ENCODE measurements at regions not wholly inside any gene's neighbourhood (a gene's known extent, or its start where the extent isn't known, plus 50 kb on each side); places are given as distances from the start of the nearest gene placed in this dataset.
A peak's percentile ranks its signal among the peaks of the same experiment; 100 is the strongest.
"Not testable (repeated sequence)": the region's sequence is repeated elsewhere in the genome, so short reads cannot be mapped to it uniquely, and the experiment has no call there.

DNA sequence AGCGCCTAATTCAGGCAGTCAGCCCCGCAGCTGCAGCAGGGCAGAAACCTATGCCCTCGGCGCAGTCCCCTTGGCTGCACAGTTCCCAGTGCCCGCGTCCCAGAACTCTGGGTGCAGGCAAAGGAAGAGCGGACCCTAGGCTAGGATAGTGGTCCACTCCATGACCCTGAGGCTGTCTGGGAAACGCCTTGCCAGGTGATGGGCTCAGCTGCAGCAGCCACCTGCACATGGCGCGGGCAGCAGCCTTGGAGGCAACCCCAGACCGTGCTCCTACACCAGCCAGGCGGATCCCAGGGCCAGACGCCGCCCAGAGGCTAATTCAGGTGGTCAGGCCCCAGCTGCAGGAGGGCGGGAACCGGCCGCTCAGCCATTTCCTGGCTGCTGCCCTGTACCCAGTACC, 83.0 kb downstream of the POTEC start:
- BruUV-seq (replicated peaks); H3K79me2 ChIP-seq (ENCODE audit: insufficient read depth, low read length); H3K27me3 ChIP-seq (ENCODE audit: control insufficient read depth in 1 of 2, insufficient read depth in 2 of 2, low read length in 2 of 2); H3K4me3 ChIP-seq (replicated peaks in 1 of 3; ENCODE audit: insufficient read depth in 1 of 3, low read depth in 2 of 3, low read length in 3 of 3); FAIRE-seq; H2AFZ ChIP-seq (ENCODE audit: low read length); POLR2A ChIA-PET; H3K9ac ChIP-seq (ENCODE audit: insufficient read depth, low read depth, low read length); H3K27ac ChIP-seq (ENCODE audit: extremely low read length, insufficient read depth, low read length); intact Hi-C loops (cut with micrococcal nuclease; ENCODE audit: unreplicated experiment); H3K36me3 ChIP-seq (replicated peaks in 1 of 2; ENCODE audit: control insufficient read depth in 1 of 2, insufficient read depth in 2 of 2, low read length in 2 of 2); H3K9me3 ChIP-seq (ENCODE audit: low read length); ATAC-seq; DNase-seq (ENCODE audit: low spot score); H4K20me1 ChIP-seq (ENCODE audit: insufficient read depth, low read length); H3K4me2 ChIP-seq (ENCODE audit: low read depth, low read length); in situ Hi-C loops (cut with HindIII; ENCODE audit: extremely low pct_ligation_motif_present, low pct_unique_long_range_greater_than_20kb); H3K4me1 ChIP-seq (ENCODE audit: insufficient read depth, low read length); CTCF ChIA-PET (ENCODE audit: low intra/inter-chr PET ratio, low total read pairs): not testable (repeated sequence)
- WGBS (ENCODE audit: low lambda C conversion rate) = no CpG with 5 or more reads among the region's 17 CpGs

DNA sequence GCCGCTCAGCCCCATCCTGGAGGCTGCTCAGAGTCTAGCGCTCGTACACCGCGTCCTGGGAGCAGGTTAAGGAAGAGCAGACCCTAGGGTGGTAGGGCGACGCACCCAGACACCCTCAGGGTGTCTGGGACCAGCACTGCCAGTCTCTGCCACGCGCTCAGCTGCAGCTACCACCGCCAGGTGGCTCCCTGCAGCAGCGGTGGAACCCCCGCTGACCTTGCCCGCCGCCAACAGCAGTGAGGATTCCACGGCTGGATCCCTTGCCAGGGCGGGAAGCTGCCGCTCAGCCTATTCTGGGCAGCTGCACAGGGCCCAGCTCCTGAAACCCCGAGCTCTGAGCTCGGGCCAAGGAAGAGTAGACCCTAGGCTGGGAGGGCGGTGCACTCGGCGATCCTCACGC, 83.6 kb downstream of the POTEC start:
- H3K4me2 ChIP-seq (ENCODE audit: low read depth, low read length); H3K9ac ChIP-seq (ENCODE audit: insufficient read depth, low read depth, low read length); ATAC-seq; H3K79me2 ChIP-seq (ENCODE audit: insufficient read depth, low read length); intact Hi-C loops (cut with micrococcal nuclease; ENCODE audit: unreplicated experiment); DNase-seq (ENCODE audit: low spot score); H3K27ac ChIP-seq (ENCODE audit: extremely low read length, insufficient read depth, low read length); POLR2A ChIA-PET; H3K9me3 ChIP-seq (ENCODE audit: low read length); H3K4me1 ChIP-seq (ENCODE audit: insufficient read depth, low read length); in situ Hi-C loops (cut with HindIII; ENCODE audit: extremely low pct_ligation_motif_present, low pct_unique_long_range_greater_than_20kb); H4K20me1 ChIP-seq (ENCODE audit: insufficient read depth, low read length); H3K27me3 ChIP-seq (ENCODE audit: control insufficient read depth in 1 of 2, insufficient read depth in 2 of 2, low read length in 2 of 2); H3K4me3 ChIP-seq (replicated peaks in 1 of 3; ENCODE audit: insufficient read depth in 1 of 3, low read depth in 2 of 3, low read length in 3 of 3); BruUV-seq (replicated peaks); CTCF ChIA-PET (ENCODE audit: low intra/inter-chr PET ratio, low total read pairs); FAIRE-seq; H3K36me3 ChIP-seq (replicated peaks in 1 of 2; ENCODE audit: control insufficient read depth in 1 of 2, insufficient read depth in 2 of 2, low read length in 2 of 2); H2AFZ ChIP-seq (ENCODE audit: low read length): not testable (repeated sequence)
- WGBS (ENCODE audit: low lambda C conversion rate) = 85% methylated on average over 4 of the region's 23 CpGs
- TF ChIP-seq, protein P1, sequence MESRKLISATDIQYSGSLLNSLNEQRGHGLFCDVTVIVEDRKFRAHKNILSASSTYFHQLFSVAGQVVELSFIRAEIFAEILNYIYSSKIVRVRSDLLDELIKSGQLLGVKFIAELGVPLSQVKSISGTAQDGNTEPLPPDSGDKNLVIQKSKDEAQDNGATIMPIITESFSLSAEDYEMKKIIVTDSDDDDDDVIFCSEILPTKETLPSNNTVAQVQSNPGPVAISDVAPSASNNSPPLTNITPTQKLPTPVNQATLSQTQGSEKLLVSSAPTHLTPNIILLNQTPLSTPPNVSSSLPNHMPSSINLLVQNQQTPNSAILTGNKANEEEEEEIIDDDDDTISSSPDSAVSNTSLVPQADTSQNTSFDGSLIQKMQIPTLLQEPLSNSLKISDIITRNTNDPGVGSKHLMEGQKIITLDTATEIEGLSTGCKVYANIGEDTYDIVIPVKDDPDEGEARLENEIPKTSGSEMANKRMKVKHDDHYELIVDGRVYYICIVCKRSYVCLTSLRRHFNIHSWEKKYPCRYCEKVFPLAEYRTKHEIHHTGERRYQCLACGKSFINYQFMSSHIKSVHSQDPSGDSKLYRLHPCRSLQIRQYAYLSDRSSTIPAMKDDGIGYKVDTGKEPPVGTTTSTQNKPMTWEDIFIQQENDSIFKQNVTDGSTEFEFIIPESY (CRISPR knock-in tag; IDR thresholded peaks at IDR 0.05) = peak; percentile 90
- TF ChIP-seq HNRNPL (IDR thresholded peaks at IDR 0.05; ENCODE audit: low read depth, low read length) = peak; percentile 68; the same call in 1 of the 2 replicates
- TF ChIP-seq, protein P2, sequence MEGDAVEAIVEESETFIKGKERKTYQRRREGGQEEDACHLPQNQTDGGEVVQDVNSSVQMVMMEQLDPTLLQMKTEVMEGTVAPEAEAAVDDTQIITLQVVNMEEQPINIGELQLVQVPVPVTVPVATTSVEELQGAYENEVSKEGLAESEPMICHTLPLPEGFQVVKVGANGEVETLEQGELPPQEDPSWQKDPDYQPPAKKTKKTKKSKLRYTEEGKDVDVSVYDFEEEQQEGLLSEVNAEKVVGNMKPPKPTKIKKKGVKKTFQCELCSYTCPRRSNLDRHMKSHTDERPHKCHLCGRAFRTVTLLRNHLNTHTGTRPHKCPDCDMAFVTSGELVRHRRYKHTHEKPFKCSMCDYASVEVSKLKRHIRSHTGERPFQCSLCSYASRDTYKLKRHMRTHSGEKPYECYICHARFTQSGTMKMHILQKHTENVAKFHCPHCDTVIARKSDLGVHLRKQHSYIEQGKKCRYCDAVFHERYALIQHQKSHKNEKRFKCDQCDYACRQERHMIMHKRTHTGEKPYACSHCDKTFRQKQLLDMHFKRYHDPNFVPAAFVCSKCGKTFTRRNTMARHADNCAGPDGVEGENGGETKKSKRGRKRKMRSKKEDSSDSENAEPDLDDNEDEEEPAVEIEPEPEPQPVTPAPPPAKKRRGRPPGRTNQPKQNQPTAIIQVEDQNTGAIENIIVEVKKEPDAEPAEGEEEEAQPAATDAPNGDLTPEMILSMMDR (CRISPR knock-in tag; IDR thresholded peaks at IDR 0.05) = peak; percentile 19; the same call in 1 of the 2 replicates
